SKM-1 (cell line): ENCODE measurements at regions not wholly inside any gene's neighbourhood (a gene's known extent, or its start where the extent isn't known, plus 50 kb on each side); places are given as distances from the start of the nearest gene placed in this dataset.

Experiments
- DNase-seq: peaks from one replicate; lab custom pipeline; 2025; ENCODE audit not compliant: unreplicated experiment; lab: John Stamatoyannopoulos, UW

- DNase-seq: no peak
Measured at GRCh38 chr2:66717973-66718372, 283.0 kb downstream of the MEIS1 start.

GRCh38 chr2:66721776-66722175, 286.9 kb downstream of the MEIS1 start:
- no peak for DNase-seq

DNA sequence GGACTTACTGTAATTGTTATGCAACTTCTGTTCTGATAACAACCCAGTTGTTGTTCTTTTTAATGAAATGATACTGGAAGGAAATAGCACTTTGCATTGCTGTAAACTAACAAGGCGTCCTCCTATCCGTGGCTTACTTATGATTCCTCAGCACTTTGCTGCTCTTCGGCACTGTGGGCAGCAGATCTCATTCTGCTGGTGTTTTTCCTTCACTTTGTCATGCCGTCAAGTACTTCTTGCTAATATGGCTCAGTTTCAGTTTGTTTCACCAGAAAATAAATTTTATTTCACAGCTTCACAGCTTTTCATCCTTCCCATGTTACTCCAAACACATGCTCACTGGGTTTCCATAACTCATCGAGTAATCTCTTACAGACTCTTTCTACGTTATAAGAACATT, 289.3 kb downstream of the MEIS1 start:
- DNase-seq: no peak

DNA sequence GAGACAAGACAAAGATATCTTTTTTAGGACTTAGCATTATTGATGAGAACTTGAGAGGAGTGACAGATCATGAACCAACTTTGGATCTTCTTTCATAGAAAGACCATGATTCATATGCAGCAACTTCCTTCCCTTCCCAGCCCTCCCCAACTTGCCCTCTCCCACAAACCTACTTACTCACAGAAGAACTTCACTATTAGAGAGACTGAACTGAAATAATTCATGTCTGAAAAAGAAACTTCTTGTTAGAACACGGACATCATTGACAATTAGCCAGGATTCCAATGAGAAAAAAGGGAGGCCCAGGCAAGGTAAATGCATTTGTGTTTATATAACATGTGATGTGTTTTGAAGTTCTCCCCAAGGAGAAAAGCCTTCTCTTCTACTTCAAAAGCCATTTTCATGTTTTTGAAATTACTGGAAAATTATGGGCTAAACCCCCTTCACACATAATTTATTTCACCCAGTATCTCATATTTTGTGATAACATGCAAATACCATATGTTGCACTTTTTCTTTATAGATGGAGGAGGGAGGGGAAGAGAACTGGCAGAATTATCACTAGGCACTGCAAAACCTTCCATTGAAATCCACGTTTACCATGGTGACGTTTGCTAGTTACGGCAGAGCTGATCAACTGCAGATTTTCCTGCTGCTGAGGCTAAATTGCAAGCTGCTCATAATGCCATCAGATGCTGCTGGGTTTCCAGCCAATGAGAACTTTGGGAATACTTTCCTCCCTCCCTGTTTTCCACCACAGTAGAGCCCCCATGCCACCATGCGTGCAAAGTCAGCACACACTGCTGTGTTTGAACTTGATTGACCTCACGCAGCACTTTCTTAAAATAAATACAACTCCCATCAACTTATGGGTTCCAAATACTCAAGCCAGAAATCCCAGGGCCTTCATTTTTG, 294.7 kb downstream of the MEIS1 start:
- no peak for DNase-seq

DNA sequence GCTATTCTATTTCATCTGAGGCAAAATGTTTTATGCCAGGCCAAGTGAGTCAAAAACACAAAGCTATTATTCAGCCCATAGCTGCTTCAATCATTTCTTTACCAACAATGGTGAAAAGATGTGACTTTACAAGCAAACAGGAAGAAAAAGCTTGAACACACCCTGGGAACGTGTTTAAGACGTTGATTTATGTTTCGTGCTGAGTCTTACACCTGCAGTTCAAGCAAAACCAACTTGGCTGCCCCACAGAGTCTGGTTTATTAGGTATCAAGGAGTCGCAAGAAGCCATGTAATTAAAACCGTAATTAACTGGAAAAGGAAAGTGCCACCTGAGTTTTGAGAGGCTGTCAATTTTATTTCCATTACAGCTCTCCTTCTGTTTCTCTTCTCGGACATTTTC, 295.5 kb downstream of the MEIS1 start:
- DNase-seq: no peak

DNA sequence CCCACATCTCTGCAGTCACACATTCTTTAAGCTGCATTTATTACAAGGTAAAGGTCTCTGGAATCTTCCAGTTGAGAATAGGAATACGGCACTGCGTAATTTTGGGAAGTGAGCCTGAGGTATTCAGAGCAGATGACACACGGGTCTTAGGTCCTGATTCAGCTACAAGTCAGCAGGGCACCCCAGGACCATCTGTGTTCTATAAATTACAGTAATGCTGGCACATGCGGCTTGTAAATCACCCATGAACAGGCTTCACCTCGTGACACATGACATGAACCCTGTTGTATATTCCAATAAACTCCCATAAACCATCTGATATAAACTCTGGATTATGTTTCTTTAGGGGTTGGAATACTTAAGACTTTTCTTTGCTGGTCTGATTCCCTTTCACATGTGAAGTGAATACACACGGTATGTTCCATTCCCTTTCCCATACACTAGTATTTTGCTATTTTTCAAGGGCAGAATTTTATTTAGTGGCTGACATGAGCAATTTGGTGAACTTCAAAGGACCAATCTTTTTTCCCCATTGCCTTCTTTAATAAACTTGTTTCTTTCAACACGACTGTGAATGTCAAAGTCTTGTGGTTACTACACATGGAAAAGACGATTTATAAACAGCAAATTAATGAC, 298.6 kb downstream of the MEIS1 start:
- DNase-seq: no peak

- DNase-seq: peak; percentile 12
Measured at GRCh38 chr2:66748939-66749338, 314.0 kb downstream of the MEIS1 start.

GRCh38 chr2:66749566-66749965, 314.6 kb downstream of the MEIS1 start:
- DNase-seq: no peak

DNA sequence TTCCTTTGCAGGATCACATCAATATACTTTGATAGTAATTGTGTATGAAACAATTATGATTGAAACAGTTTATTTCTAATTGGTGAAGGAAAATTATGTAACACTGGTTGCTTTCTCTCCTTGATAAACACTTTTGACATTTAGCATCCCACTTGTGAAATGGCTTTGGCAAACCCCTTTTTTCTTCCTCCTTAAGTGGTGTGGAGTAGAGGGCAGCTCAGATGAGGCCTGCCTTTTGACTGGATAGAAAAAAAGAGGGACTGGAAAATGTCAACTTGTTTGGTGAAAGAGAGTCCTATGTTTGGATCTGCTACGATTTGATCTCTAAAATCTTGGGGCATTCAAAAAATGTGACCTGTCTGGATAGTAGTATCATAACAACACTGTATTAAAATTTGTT, 318.3 kb downstream of the MEIS1 start:
- no peak for DNase-seq

DNA sequence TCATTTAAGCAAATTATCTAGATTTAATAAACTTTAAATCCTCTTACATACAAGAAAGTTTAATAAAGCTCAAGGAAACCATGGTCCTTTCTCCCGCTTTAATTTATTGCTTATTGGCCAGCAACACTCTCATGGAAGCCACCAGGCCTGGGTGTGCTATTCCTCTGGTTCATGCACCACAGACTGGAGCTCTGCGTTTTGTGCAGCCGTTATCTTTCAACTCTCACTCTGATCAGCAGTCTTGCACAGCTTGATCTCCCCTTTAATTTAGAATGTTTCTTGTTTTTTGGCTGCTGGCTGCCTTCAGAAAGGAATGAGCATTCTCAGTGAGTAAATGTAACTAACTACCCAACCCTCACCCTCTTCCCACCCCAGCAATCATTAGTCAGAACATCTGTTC, 318.7 kb downstream of the MEIS1 start:
- no peak for DNase-seq

- DNase-seq: no peak
Measured at GRCh38 chr2:66755974-66756373, 321.0 kb downstream of the MEIS1 start.

GRCh38 chr2:66761826-66762225, 326.9 kb downstream of the MEIS1 start:
- DNase-seq: no peak

DNA sequence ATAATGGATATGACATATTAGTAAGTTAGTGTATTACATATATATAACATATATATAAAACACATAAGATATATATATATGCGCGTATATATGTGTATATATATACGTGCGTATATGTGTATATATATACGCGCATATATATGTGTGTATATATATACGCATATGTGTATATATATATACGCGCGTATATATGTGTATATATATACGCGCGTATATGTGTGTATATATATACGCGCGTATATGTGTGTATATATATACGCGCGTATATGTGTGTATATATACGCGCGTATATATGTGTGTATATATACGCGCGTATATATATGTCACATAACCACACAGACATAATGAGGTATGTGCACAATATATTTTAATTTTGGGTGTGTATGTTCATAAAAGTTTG, 327.8 kb downstream of the MEIS1 start:
- DNase-seq: no peak

GRCh38 chr2:66766582-66766981, 331.7 kb downstream of the MEIS1 start:
- DNase-seq: no peak

DNA sequence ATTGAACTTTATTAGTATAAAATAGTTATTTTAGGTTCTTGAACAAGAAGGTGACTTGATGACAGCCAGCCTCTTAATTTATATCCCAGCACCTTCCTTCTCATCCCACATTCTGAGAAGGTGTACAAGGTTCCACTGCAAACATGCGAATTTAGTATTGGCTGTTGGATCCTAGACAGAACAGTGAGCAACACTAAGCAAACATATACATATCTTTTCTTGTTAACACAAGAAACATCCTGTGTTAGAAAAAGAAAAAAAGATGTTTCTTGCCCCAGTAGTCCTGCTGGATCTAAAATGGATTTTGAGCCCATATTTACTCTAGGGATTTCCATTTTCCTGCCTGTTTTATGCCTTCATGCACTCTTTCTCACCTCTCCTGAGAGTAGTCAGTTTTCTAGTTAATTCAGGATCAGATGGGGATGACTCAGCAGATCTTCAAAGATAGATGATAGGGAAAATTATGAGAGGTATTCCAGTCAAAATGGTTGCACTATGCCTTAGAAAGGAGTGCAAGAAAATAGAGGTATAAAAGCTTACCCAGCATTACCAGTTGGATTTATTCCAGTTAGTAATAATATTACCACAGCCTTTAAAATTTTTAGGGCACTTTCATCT, 336.5 kb downstream of the MEIS1 start:
- DNase-seq: no peak

DNA sequence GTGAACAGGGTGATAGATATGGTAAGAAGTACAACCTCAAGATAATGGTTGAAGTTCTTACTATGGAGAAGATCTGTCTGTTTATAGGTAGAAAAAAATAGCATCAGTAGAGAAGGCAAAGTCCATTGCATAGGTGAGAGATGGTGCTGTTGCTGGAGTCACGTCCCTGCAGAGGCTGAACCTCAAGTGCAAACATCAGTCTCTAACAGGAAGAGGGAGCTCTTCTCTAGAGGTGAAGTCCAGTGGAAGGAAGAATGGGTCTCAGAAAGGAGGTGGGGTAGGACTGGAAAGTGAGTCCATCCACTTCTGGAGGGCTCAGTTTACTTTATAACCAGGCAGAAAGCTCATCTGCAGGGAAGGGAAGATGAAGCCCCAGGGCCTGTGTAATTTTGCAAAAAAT, 337.7 kb downstream of the MEIS1 start:
- no peak for DNase-seq

DNA sequence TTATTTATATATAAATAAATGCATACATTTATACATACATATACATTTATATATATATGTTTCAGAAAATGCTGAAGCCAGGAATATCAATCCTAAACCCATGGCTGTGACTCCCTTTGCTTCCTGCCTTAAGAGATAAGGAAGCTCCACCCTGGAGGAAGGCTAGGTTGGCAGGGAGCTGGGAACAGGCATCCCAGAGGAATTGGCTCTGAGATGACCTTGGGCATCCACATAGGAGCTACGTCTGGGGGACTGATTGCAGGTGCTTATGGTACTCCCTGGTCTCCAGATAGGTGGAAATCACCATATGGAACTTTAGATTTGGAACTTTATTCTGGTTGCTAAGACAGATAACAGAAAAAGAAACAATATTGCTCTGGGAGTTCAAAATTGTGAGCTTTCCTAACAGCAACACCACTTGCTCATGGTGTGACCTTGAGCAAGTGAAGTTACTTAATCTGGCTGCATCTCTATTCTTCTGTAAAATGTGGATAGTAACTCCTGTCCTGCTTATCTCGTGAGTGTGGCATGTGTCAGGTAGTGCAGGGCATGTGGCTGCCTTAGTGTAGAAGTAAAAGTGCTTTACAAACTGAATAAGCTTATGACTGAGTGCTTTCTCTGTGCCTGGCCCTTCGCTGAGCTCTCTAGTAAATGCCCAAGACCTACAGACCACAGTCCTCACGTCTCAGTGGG, 341.0 kb downstream of the MEIS1 start:
- no peak for DNase-seq

DNA sequence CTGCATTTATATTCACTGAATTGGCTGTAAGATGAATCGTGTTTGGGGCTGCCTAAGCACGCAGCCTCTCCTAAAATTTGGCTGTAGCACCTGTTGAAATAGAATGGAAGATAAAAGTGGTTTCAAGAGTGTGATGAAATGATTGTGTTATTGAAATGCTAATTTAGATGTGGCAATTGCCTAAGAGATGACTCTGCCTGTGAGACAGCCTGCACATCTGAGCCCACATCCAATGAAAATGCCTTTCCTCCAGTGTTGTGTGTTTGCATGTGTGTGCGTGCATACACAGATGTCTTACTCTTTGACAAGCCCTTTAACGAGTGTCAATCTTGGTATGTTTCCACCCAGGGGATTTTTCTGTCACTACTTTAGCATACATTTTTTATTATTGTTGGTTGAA, 346.9 kb downstream of the MEIS1 start:
- no peak for DNase-seq

DNA sequence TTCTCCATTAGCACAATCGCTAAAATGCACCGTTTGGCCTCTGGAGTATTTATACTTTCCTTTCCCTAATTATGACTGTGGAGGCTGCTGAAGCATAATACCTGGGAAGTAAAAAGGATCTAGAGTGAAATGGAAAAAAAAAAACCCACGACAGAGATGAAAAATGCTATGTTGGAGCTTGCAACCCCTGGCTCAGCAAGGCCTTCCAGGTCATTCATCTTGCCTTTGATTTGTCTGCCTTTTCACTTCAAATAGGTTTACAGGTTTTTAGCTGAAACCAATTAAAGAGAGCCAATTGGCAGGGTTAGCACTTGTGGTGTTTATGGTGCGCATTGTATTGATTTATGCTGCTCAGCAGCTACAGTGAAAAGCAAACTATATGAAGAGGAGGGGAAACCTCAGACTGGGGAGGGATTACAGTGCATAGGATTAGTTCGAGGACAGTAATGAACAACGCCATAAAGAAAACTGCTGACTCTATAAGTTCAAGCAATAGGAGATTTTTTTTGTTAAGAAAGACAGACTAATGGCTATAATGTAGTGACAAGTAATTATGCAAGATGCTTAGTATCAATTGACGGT, 347.9 kb downstream of the MEIS1 start:
- DNase-seq: no peak

DNA sequence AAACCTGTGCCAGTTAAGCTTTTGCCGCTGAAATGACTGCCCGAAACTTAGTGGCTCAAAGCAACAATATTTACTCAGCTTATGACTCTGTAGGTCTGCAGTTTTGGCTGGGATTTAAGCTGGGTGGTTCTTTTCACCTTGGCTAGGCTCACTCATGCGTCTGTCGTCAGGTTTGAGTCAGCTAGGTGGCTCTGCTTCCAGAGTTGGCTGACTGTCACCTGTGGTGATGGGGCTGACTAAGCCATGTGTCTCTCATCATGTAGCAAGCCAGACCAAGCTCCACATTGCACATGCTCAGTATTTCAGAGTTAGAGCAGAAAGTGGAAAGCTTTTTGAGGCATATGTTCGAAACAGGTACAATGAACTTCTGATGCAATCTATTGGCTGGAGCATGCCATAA, 354.8 kb downstream of the MEIS1 start:
- no peak for DNase-seq

- DNase-seq: no peak
Measured at GRCh38 chr2:66790651-66791181, 355.8 kb downstream of the MEIS1 start.
